Hepatocyte (in vitro differentiated cells): ENCODE measurements at regions not wholly inside any gene's neighbourhood (a gene's known extent, or its start where the extent isn't known, plus 50 kb on each side); places are given as distances from the start of the nearest gene placed in this dataset.

ENCODE experiments used
- DNase-seq: peaks from one replicate; pipeline ENCODE4 v3.0.0-alpha.2; 2016; ENCODE audit warnings: low spot score
- H2AFZ ChIP-seq: fragments of 200-600 bp; sonication (generic); 2 replicates; pipeline ENCODE4 v1.6.0; 2016; ENCODE audit warnings: antibody characterized with exemption, mild to moderate bottlenecking
- H3K27ac ChIP-seq: fragments of 200-600 bp; sonication (generic); 2 replicates; pipeline ENCODE4 v1.5.1; 2016; ENCODE audit warnings: mild to moderate bottlenecking
- H3K27me3 ChIP-seq: fragments of 200-600 bp; sonication (generic); 2 replicates; pipeline ENCODE4 v1.6.1; 2016
- H3K36me3 ChIP-seq: fragments of 200-600 bp; sonication (generic); replicated peaks from 2 replicates; pipeline ENCODE4 v1.5.1; 2016; ENCODE audit warnings: low read depth; ENCODE audit not compliant: insufficient read depth
- H3K4me1 ChIP-seq: fragments of 200-600 bp; sonication (generic); 2 replicates; pipeline ENCODE4 v1.5.1; 2016; ENCODE audit warnings: mild to moderate bottlenecking, moderate library complexity; ENCODE audit not compliant: insufficient read depth
- H3K4me2 ChIP-seq: fragments of 200-600 bp; sonication (generic); 2 replicates; pipeline ENCODE4 v1.6.0; 2016
- H3K4me3 ChIP-seq: fragments of 200-600 bp; sonication (generic); 2 replicates; pipeline ENCODE4 v1.5.1; 2016; ENCODE audit warnings: mild to moderate bottlenecking
- H3K79me2 ChIP-seq: fragments of 200-600 bp; sonication (generic); 2 replicates; pipeline ENCODE4 v1.6.0; 2017; ENCODE audit warnings: mild to moderate bottlenecking
- H3K9me2 ChIP-seq: fragments of 200-600 bp; sonication (generic); replicated peaks from 2 replicates; pipeline ENCODE4 v1.6.0; 2017; ENCODE audit warnings: mild to moderate bottlenecking; ENCODE audit not compliant: insufficient read depth
- H3K9me3 ChIP-seq: fragments of 200-600 bp; sonication (generic); 2 replicates; pipeline ENCODE4 v1.5.1; 2016; ENCODE audit warnings: low read depth, mild to moderate bottlenecking
- H4K20me1 ChIP-seq: fragments of 200-600 bp; sonication (generic); 2 replicates; pipeline ENCODE4 v1.6.0; 2016; ENCODE audit warnings: mild to moderate bottlenecking; ENCODE audit not compliant: insufficient read depth, poor library complexity, severe bottlenecking
- EZH2 ChIP-seq: fragments of 200-600 bp; sonication (generic); IDR thresholded peaks from 2 replicates; pipeline ENCODE4 v1.6.1; 2016; ENCODE audit warnings: antibody characterized with exemption, mild to moderate bottlenecking, borderline replicate concordance
- EZH2phosphoT487 ChIP-seq: fragments of 200-600 bp; sonication (generic); IDR thresholded peaks from one replicate; pipeline ENCODE4 v1.6.1; 2018; ENCODE audit warnings: antibody characterized with exemption, mild to moderate bottlenecking, low read depth, moderate library complexity; ENCODE audit not compliant: unreplicated experiment, severe bottlenecking
- WGBS: methylation state at CpG from one replicate; pipeline ENCODE4 v1.1.6; 2016; ENCODE audit warnings: low lambda C conversion rate; ENCODE audit errors: missing lambda C conversion rate; 5-methylcytosine and 5-hydroxymethylcytosine counted together
- TF ChIP-seq, protein P1 (sequence below): fragments of 200-600 bp; sonication (generic); IDR thresholded peaks from 2 replicates; pipeline ENCODE4 v1.5.1; 2016; ENCODE audit warnings: antibody characterized with exemption, mild to moderate bottlenecking; ENCODE audit not compliant: poor library complexity

DNA sequence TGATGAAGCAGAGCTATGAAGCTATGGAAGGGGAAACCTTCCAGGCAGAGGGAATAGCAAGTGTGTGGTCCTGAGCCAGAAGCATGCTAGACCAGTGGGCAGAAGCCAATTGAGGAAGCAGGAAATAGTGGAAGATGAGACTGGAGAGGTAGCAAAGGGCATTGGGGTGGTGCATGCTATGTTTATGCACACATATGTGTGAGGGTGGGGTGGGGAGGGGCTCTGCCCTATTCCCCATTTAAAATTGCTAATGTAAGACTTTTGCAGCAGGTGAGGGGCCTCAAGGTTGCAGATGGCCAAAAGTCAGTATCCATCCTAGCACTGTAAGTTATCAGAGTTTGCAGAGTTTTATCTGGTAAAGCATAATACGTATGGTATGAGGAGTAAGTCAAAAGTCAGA lies 626.6 kb upstream of the KIRREL3 start:
- Histone ChIP-seq H3K36me3 (no peaks in the 10 kb centered on the region), H3K9me2 (no peaks in the 10 kb centered on the region), H3K79me2 (no peaks in the 10 kb centered on the region), H3K9me3 (no peaks in the 10 kb centered on the region), H3K4me2 (no peak overlapping the region), H3K4me1 (peaks cover 6% of the 10 kb centered on the region), H3K27ac (no peak overlapping the region), H3K27me3 (no peaks in the 10 kb centered on the region), H4K20me1 (no peaks in the 10 kb centered on the region), H3K4me3 (no peak overlapping the region), H2AFZ (no peak overlapping the region)
- 57% methylated on average over 1 of the region's 1 CpG for WGBS
- TF ChIP-seq EZH2 (no peak), EZH2phosphoT487 (no peak)
- TF ChIP-seq, protein P1, sequence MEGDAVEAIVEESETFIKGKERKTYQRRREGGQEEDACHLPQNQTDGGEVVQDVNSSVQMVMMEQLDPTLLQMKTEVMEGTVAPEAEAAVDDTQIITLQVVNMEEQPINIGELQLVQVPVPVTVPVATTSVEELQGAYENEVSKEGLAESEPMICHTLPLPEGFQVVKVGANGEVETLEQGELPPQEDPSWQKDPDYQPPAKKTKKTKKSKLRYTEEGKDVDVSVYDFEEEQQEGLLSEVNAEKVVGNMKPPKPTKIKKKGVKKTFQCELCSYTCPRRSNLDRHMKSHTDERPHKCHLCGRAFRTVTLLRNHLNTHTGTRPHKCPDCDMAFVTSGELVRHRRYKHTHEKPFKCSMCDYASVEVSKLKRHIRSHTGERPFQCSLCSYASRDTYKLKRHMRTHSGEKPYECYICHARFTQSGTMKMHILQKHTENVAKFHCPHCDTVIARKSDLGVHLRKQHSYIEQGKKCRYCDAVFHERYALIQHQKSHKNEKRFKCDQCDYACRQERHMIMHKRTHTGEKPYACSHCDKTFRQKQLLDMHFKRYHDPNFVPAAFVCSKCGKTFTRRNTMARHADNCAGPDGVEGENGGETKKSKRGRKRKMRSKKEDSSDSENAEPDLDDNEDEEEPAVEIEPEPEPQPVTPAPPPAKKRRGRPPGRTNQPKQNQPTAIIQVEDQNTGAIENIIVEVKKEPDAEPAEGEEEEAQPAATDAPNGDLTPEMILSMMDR = no peak
- no peak for DNase-seq

DNA sequence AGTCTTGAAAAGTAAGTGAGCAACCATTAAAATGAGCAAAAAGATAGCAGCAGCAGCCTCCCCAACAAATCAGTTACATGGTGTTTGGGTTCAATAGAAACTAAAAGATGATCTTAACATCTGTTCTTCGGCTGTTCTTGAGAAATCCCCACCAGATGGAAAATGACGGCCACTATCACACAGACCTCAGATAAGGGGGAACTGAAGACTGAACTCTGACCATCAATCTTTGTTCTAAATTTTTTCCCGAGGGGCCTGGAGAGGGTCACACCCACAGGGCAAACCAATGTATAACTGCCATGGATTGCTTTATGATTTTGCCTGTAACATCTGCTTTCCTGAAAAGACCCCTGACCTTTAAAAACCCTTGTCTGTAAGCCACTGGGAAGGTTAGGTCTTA lies 624.8 kb upstream of the KIRREL3 start:
- WGBS = 31% methylated on average over 3 of the region's 3 CpGs
- no peak for DNase-seq
- no peak overlapping the region for H3K27ac ChIP-seq
- H3K4me3 ChIP-seq = no peak overlapping the region
- no peaks in the 10 kb centered on the region for H3K27me3 ChIP-seq
- no peak overlapping the region for H2AFZ ChIP-seq
- TF ChIP-seq, protein P1 = no peak
- no peak for TF ChIP-seq EZH2phosphoT487
- no peak for TF ChIP-seq EZH2
- no peak overlapping the region for H3K4me2 ChIP-seq
- no peaks in the 10 kb centered on the region for H3K79me2 ChIP-seq
- H3K4me1 ChIP-seq = peaks cover 6% of the 10 kb centered on the region
- H3K36me3 ChIP-seq = no peaks in the 10 kb centered on the region
- H3K9me3 ChIP-seq = no peaks in the 10 kb centered on the region
- no peaks in the 10 kb centered on the region for H4K20me1 ChIP-seq
- no peaks in the 10 kb centered on the region for H3K9me2 ChIP-seq

DNA sequence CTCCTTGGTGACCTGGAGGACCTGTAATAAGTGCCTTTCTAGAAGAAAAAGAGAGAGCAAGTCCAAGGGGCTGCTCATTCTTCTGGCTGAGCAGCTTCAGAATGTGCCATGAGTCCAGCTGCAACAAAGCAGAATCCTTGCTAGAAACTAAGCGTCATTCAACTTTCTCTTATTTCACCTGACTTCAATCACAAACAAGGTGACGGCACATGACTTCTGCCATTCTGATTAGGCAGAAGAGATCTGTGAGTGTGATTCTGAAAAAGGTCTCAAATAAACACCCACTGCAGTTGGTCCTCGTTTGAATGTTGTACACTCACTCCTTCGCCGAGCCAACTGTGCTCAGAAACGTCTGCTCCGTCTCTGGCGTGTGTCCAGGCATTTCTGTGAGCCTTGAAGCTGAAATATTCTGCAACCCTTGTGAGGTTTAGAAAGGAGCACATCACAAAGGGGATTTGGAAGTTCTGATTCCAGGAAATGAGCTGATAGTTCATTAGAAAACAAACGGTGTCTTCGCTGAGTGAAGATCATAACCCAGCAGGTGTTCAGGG lies 623.8 kb upstream of the KIRREL3 start:
- no peak overlapping the region for H3K4me3 ChIP-seq
- no peaks in the 10 kb centered on the region for H3K36me3 ChIP-seq
- DNase-seq = no peak
- no peaks in the 10 kb centered on the region for H4K20me1 ChIP-seq
- no peak overlapping the region for H3K4me2 ChIP-seq
- no peak overlapping the region for H3K27ac ChIP-seq
- no peaks in the 10 kb centered on the region for H3K27me3 ChIP-seq
- H3K4me1 ChIP-seq = peaks cover 6% of the 10 kb centered on the region
- no peaks in the 10 kb centered on the region for H3K9me2 ChIP-seq
- no peak overlapping the region for H2AFZ ChIP-seq
- TF ChIP-seq, protein P1 = no peak
- TF ChIP-seq EZH2phosphoT487 (no peak), EZH2 (no peak)
- no peaks in the 10 kb centered on the region for H3K9me3 ChIP-seq
- H3K79me2 ChIP-seq = no peaks in the 10 kb centered on the region
- 61% methylated on average over 10 of the region's 10 CpGs for WGBS

DNA sequence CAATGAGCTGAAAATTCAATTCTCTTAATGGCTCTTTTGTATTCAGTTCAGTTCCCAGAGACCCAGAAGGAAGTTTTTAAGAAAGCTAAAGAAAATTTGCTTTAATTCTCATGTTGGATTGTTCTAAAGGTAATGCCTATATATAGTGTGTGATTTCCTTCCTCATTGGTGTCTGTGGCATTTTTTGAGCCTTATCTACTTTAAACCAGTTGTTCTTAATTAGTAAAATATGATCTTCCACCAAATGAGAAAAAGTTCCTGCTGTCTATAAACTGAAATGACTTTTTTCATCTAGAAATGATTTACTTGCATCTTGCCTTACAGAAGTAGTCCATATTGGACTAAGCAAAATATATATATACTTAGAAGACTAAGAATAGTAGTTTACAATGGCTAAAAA lies 622.1 kb upstream of the KIRREL3 start:
- Histone ChIP-seq H3K27me3 (no peaks in the 10 kb centered on the region), H3K9me2 (no peaks in the 10 kb centered on the region)

More for the DNA sequence above, 622.1 kb upstream of the KIRREL3 start:
- no peak overlapping the region for H3K27ac ChIP-seq
- no peaks in the 10 kb centered on the region for H4K20me1 ChIP-seq
- no peak overlapping the region for H3K4me3 ChIP-seq
- no peaks in the 10 kb centered on the region for H3K79me2 ChIP-seq
- DNase-seq = no peak
- H3K9me3 ChIP-seq = no peaks in the 10 kb centered on the region
- no peak overlapping the region for H2AFZ ChIP-seq
- H3K4me2 ChIP-seq = no peak overlapping the region
- H3K36me3 ChIP-seq = no peaks in the 10 kb centered on the region
- no peak for TF ChIP-seq EZH2
- TF ChIP-seq, protein P1 = no peak
- H3K4me1 ChIP-seq = peaks cover 6% of the 10 kb centered on the region
